ENCODE measurements at regions not wholly inside any gene's neighbourhood (a gene's known extent, or its start where the extent isn't known, plus 50 kb on each side); places are given as distances from the start of the nearest gene placed in this dataset.

- no peak for TF ChIP-seq MAX (IDR thresholded peaks at IDR 0.05)
- TF ChIP-seq CTCF (IDR thresholded peaks at IDR 0.05; ENCODE audit: low read depth, low read length, missing input control): no peak
- TF ChIP-seq RAD21 (IDR thresholded peaks at IDR 0.05): no peak
- no peak for TF ChIP-seq EGR1 (IDR thresholded peaks at IDR 0.05; ENCODE audit: low read depth in 2 of 2)
- no peak for TF ChIP-seq SP1 (IDR thresholded peaks at IDR 0.05)
- TF ChIP-seq JUND (IDR thresholded peaks at IDR 0.05): no peak
- TF ChIP-seq YY1 (IDR thresholded peaks at IDR 0.05): no peak
- TF ChIP-seq ZBTB33 (IDR thresholded peaks at IDR 0.05): no peak
- no peak for TF ChIP-seq HNF4G (IDR thresholded peaks at IDR 0.05)
- no peak for TF ChIP-seq ATF3 (IDR thresholded peaks at IDR 0.05)
- no peak for TF ChIP-seq GABPA (IDR thresholded peaks at IDR 0.05 in 1 of 2, conservative IDR thresholded peaks at IDR 0.05 in 1 of 2)
- no peak for TF ChIP-seq TAF1 (conservative IDR thresholded peaks at IDR 0.05)
- TF ChIP-seq RXRA (IDR thresholded peaks at IDR 0.05): no peak
Measured at GRCh38 chr7:69198250-69198649, 400.0 kb upstream of the AUTS2 start.
